Mucosa of descending colon (tissue), 3 donors: ENCODE measurements at regions not wholly inside any gene's neighbourhood (a gene's known extent, or its start where the extent isn't known, plus 50 kb on each side); places are given as distances from the start of the nearest gene placed in this dataset.
"Not testable (repeated sequence)": the region's sequence is repeated elsewhere in the genome, so short reads cannot be mapped to it uniquely, and the experiment has no call there.

Experiments used
- ATAC-seq: fragments of 200-7000 bp; cut with Tn5 transposase; one replicate; pipeline ENCODE4 v1.9.1; 2020; ENCODE audit warnings: mild to moderate bottlenecking, moderate library complexity
- DNase-seq, 3 donors: peaks; one replicate each; pipeline ENCODE4 v3.0.0-alpha.2; 2020
- H3K36me3 ChIP-seq: fragments of 200-600 bp; one replicate; pipeline ENCODE4 v1.8.0; 2021; ENCODE audit warnings: low read depth, mild to moderate bottlenecking
- H3K4me1 ChIP-seq: fragments of 200-600 bp; one replicate; pipeline ENCODE4 v1.8.0; 2021; ENCODE audit warnings: low read depth, mild to moderate bottlenecking
- H3K4me3 ChIP-seq: fragments of 200-600 bp; one replicate; pipeline ENCODE4 v1.8.0; 2021; ENCODE audit warnings: mild to moderate bottlenecking
- H3K9me3 ChIP-seq: fragments of 200-600 bp; one replicate; pipeline ENCODE4 v1.8.0; 2021; ENCODE audit warnings: mild to moderate bottlenecking
- intact Hi-C, 2 donors: fragments of 100-400 bp; cut with DNase I in 1 of 2; cut with micrococcal nuclease in 1 of 2; formaldehyde crosslinking; loops; one replicate each; pipeline versions ENCODE4 v1.11.0 to v1.11.1; 2022; cut with DNase I, micrococcal nuclease
- TF ChIP-seq, protein P1 (sequence below): fragments of 200-600 bp; IDR thresholded peaks from one replicate; pipeline ENCODE4 v1.8.0; 2022; ENCODE audit warnings: antibody characterized with exemption, mild to moderate bottlenecking
- donor health status: DM: no; HTN: no; CAD: no; lungs with moderate emphysema.
- donor health status: DM: no; HTN: no; CAD: no.
- donor health status: DM: no; HTN: yes; CAD: no.

DNA sequence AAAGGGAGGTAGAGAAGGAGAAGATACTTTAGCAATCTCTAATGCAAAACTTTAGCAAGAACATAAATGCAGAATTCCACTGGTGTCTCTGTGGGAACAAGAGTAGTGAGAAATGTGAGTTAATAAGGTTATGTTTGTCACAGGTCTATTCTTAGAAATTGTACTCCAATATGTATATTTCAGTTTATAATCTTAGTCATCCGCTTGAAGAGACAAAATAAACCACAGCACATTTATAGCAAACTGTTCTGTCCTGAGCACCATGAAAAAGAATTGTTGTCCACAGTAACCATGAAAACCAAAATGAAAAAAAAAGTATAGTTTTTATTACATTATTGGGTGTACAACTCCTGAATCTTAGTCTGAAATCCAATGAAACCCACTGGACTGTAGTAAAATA is 93.6 kb upstream of the TSLP start:
- DNase-seq (no peak), ATAC-seq (no peak)
- TF ChIP-seq, protein P1, sequence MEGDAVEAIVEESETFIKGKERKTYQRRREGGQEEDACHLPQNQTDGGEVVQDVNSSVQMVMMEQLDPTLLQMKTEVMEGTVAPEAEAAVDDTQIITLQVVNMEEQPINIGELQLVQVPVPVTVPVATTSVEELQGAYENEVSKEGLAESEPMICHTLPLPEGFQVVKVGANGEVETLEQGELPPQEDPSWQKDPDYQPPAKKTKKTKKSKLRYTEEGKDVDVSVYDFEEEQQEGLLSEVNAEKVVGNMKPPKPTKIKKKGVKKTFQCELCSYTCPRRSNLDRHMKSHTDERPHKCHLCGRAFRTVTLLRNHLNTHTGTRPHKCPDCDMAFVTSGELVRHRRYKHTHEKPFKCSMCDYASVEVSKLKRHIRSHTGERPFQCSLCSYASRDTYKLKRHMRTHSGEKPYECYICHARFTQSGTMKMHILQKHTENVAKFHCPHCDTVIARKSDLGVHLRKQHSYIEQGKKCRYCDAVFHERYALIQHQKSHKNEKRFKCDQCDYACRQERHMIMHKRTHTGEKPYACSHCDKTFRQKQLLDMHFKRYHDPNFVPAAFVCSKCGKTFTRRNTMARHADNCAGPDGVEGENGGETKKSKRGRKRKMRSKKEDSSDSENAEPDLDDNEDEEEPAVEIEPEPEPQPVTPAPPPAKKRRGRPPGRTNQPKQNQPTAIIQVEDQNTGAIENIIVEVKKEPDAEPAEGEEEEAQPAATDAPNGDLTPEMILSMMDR = no peak
- Histone ChIP-seq H3K4me1 (no peaks in the 10 kb centered on the region), H3K36me3 (no peaks in the 10 kb centered on the region), H3K9me3 (peaks cover 5% of the 10 kb centered on the region), H3K4me3 (no peak overlapping the region)
- intact Hi-C loops = no loop called here

DNA sequence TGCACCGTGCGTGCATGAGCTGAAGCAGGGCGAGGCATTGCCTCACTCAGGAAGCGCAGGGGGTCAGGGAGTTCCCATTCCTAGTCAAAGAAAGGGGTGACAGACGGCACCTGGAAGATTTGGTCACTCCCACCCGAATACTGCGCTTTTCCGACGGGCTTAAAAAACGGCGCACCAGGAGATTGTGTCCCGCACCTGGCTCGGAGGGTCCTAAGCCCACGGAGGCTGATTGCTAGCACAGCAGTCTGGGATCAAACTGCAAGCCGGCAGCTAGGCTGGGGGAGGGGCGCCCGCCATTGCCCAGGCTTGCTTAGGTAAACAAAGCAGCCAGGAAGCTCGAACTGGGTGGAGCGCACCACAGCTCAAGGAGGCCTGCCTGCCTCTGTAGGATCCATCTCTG is 85.6 kb upstream of the TSLP start:
- H3K36me3 ChIP-seq, H3K4me1 ChIP-seq, DNase-seq, H3K9me3 ChIP-seq, ATAC-seq, intact Hi-C loops, H3K4me3 ChIP-seq: not testable (repeated sequence)

DNA sequence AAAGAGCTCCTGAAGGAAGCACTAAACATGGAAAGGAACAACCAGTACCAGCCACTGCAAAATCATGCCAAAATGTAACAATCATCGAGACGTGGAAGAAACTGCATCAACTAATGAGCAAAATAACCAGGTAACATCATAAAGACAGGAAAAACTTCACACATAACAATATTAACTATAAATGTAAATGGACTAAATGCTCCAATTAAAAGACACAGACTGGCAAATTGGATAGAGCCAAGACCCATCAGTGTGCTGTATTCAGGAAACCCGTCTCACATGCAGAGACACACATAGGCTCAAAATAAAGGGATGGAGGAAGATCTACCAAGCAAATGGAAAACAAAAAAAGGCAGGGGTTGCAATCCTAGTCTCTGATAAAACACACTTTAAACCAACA is 83.9 kb upstream of the TSLP start:
- H3K36me3 ChIP-seq, intact Hi-C loops, ATAC-seq, DNase-seq, H3K9me3 ChIP-seq, H3K4me3 ChIP-seq, H3K4me1 ChIP-seq: not testable (repeated sequence)

DNA sequence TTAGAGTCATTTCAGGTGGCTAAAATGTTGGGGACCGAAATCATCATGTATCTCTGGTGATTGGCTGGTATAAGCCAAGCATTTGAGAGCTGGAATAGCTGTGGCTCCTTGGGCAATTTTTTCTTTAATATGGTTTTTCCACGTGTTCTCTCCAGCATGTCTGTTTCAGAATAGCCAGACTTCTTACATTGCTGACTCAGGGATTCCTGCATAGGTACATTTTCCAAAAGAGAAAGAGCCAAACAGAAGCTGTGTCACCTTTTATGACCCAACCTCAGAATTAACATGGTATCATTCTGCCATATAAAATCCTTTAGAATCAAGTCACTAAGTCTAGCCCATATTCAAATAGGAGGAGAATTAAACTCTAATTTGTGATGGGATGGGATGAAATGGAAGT is 74.8 kb upstream of the TSLP start:
- TF ChIP-seq, protein P1 = no peak
- Histone ChIP-seq H3K36me3 (no peaks in the 10 kb centered on the region), H3K4me1 (no peaks in the 10 kb centered on the region), H3K4me3 (no peak overlapping the region), H3K9me3 (peaks cover under 1% of the 10 kb centered on the region)
- intact Hi-C loops = no loop called here
- ATAC-seq (no peak), DNase-seq (no peak)

DNA sequence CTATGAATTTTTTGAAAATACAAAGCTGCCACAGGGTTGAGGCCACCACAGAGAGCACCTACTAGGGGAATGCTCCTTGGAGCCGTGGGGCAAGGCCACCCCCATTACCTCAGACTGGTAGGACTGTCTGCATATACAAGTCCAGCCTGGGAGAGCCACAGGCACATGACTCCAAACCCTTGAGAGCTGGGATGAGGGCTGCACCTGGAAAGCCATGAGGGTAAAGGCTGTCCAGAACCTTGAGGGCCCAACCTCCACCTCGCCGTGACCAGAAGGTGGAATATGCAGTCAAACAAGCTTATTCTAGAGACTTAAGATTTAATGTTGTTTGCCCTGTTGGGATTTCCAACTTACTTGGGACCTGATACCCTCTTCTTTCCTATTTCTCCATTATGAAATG is 69.5 kb upstream of the TSLP start:
- no peak for ATAC-seq
- TF ChIP-seq, protein P1 = no peak
- Histone ChIP-seq H3K4me1 (no peaks in the 10 kb centered on the region), H3K9me3 (no peaks in the 10 kb centered on the region), H3K36me3 (no peaks in the 10 kb centered on the region), H3K4me3 (no peak overlapping the region)
- intact Hi-C loops = no loop called here
- no peak for DNase-seq

DNA sequence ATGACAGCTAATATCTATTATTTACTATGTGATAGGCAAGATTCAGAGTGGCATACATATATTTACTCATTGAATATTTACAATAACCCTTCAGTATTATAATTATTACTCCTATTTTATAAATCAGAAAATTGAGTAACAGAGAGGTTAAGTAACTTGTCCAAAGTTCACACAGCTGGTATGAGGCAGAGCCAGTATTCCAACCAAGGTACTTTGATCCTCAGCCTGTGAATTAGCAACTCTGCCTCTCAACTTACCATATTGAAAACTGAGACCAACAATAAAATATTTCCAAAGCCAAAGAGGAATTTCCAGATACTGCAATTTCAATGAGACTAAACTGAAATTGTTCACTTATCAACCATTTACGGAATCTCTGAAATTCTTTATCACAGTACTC is 67.9 kb upstream of the TSLP start:
- Histone ChIP-seq H3K36me3 (no peaks in the 10 kb centered on the region), H3K9me3 (no peaks in the 10 kb centered on the region), H3K4me1 (no peaks in the 10 kb centered on the region), H3K4me3 (no peak overlapping the region)
- TF ChIP-seq, protein P1 = no peak
- no peak for DNase-seq
- intact Hi-C loops = no loop called here
- no peak for ATAC-seq

DNA sequence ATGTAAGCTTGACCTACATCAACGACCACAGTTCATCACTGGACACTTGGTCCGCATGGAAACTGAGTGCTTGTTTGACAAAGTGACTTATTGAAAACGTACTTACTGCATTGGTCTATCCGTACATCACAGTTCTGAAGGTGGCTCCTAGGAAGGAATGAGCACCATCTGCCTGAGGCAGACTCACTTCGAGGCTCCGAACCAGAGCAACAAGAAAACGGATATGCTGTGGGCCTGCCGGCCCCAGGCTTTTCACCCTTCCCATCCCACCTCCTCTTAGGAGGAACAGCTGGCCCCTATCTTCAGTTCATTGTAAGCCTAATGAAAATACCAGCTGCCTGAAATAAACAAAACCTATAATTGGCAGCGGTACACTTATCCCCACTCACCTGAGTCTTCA is 67.2 kb upstream of the TSLP start:
- DNase-seq (no peak), ATAC-seq (no peak)
- no peaks in the 10 kb centered on the region for H3K36me3 ChIP-seq
- TF ChIP-seq, protein P1 = no peak
- H3K4me3 ChIP-seq = no peak overlapping the region
- no peaks in the 10 kb centered on the region for H3K4me1 ChIP-seq
- intact Hi-C loops = no loop called here
- H3K9me3 ChIP-seq = no peaks in the 10 kb centered on the region
